ENCODE measurements at regions not wholly inside any gene's neighbourhood (a gene's known extent, or its start where the extent isn't known, plus 50 kb on each side); places are given as distances from the start of the nearest gene placed in this dataset.
A peak's percentile ranks its signal among the peaks of the same experiment; 100 is the strongest.
"Not testable (repeated sequence)": the region's sequence is repeated elsewhere in the genome, so short reads cannot be mapped to it uniquely, and the experiment has no call there.

GRCh38 chr10:4450981-4451908 lies 374.8 kb upstream of the AKR1E2 start:
- DNase-seq (ENCODE audit: low read depth): peak; percentile 13

GRCh38 chr10:4450169-4450568 lies 375.8 kb upstream of the AKR1E2 start:
- no peak for DNase-seq (ENCODE audit: low read depth)

DNA sequence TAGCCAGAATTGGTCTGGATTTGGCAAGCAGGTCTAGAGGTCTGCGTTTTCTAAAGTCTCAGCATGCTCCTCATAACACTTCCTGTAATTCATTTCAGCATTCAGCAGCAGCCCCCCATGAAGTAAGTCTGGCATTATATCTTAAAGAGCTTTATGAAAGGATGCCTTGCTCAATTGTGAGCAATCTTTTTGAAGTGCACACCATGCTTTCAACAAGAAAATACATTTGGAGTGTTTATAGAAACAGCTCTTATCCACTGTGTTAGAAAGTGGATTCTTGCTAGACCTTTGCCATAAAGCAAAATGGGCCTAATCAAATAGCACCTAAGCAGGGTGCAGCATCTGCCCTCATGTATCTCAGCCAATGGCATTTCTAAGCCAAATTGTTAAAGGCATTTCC lies 378.0 kb upstream of the AKR1E2 start:
- DNase-seq (ENCODE audit: low read depth): no peak

DNA sequence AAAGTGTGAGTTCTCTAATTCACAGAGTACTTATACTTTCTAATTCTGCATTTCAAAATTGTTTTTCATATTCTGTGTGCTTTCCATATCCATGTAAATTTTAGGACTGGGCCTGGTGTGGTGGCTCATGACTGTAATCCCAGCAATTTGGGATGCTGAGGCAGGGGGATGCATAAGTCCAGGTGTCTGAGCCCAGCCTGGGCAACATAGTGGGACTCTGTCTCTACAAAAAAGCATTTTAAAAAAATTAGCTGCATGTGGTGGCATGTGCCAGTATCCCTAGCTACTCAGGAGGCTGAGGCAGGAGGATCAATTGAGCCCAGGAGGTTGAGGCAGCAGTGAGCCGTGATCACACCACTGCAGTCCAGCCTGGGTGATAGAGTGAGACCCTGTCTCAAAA lies 382.6 kb upstream of the AKR1E2 start:
- no peak for DNase-seq (ENCODE audit: low read depth)

GRCh38 chr10:4442296-4442695 lies 383.7 kb upstream of the AKR1E2 start:
- DNase-seq (ENCODE audit: low read depth): no peak

GRCh38 chr10:4440260-4440659 lies 385.7 kb upstream of the AKR1E2 start:
- DNase-seq (ENCODE audit: low read depth): no peak

GRCh38 chr10:4437791-4438190 lies 388.2 kb upstream of the AKR1E2 start:
- no peak for DNase-seq (ENCODE audit: low read depth)

GRCh38 chr10:4437061-4437460 lies 388.9 kb upstream of the AKR1E2 start:
- no peak for DNase-seq (ENCODE audit: low read depth)

DNA sequence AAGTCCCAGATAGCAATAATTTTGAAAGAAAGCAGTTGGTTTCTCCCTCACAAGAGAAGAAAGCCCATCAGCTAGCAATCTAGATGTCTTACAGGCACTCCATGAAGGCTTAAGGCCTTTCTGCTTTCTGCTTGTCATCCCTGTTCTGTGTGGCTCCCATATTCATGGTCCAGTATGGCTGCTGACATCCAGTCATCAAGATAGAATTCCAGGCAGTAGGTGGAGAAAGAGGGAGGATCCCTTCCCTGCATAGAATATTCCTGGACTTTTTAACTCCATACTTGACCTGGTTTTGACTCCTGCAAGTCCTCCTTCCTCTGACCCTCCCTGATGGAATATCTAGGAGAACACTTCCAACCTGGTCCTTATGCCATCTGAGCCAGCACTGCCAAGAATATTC lies 389.9 kb upstream of the AKR1E2 start:
- DNase-seq (ENCODE audit: low read depth): no peak

- no peak for DNase-seq (ENCODE audit: low read depth)
These were observed 391.4 kb upstream of the AKR1E2 start for GRCh38 chr10:4434516-4435071.

DNA sequence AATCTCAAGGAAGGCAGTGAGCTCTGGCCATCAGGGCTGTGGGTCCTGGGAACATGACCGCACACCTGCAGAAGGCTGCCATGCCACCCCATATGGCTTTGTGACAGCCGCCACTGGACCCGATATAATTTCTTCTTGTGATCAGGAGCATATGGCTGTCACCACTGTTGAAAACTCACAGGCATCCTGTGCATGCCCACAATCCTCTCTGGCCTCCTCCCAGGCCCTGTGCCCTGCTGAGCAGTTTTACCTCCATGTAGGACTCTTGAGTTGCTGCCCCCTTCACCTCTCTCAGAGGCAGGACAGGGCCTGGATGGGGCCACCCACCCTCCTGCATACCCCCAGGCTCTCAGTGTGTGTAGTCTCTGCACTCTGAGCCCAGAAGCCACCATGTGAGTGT lies 391.9 kb upstream of the AKR1E2 start:
- DNase-seq (ENCODE audit: low read depth): no peak

DNA sequence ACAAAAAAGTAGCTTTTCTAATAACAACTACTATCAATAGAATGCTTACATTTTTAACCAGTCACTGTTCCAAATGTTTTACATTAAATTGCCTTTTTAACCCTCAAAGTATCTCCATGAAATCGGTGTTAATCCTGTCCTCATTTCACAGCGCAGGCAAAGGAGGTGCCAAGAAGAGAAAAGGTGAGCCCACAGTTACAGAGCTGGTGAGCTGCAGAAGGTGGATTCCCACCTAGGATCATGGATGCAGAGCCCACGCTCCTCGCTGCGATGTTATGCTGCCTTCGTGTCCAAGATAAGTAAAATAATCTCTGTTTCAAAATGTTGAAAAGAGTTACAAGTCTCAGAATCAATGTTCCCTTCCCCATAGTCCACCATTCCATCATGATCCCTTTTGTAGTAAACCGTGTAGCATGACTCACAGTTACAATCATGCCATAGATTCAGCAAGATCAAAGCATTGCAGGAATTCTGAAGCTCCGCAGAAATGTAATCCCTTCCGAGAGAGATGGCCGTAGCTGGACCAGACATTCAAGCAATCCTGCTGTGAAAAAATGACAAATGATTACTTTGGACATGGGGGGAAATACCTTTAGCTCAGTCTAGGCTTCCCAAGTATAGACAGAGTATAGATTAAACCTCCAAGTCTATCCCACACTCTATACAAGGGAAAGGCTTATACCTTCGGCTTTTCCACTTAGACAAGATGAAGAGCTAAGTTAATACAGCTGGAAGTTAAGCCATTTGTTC lies 394.7 kb upstream of the AKR1E2 start:
- peak; percentile 1 for DNase-seq (ENCODE audit: low read depth)

- no peak for DNase-seq (ENCODE audit: low read depth)
These were observed 396.4 kb upstream of the AKR1E2 start for GRCh38 chr10:4429571-4429970.

DNA sequence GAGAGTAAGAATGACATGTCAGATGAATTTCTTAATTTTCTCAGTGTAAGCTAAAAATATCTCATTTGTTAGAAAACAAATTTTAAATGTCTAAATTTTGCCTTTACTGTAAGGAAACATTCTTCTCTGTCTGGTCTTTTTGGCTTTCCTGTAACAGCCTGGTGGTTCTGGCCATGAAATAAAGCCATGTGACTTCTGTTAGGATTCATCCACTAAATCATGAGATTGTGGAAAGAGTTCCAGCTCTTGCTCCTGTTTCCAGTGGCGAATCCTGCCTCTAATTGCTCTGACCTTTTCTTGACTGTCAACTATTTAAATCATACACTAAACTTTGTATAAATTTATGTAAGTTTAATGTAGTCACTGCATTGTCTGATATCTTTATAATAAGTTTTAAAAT lies 398.5 kb upstream of the AKR1E2 start:
- no peak for DNase-seq (ENCODE audit: low read depth)

DNA sequence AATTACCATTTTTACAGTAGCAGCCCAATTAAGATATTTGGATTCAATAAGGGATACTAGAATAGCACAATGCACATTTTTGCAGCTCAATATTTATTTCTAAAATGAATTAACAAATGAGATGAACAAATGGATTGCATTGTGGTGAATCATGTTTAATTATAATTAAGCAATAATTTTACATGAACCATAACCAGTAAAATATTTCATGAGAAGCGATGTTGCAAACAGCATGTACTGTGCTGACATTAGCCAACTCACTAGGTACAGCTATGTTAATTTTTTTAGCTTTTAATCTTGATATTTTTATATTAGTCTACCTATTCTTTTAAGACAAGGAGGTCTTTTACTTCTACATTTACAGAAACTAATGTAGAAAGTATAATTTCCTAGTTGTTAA lies 399.1 kb upstream of the AKR1E2 start:
- no peak for DNase-seq (ENCODE audit: low read depth)

GRCh38 chr10:4409319-4409718 lies 416.7 kb upstream of the AKR1E2 start:
- no peak for DNase-seq (ENCODE audit: low read depth)

- peak; percentile 82 for DNase-seq (ENCODE audit: low read depth)
These were observed 418.2 kb upstream of the AKR1E2 start for GRCh38 chr10:4407783-4408182.

DNA sequence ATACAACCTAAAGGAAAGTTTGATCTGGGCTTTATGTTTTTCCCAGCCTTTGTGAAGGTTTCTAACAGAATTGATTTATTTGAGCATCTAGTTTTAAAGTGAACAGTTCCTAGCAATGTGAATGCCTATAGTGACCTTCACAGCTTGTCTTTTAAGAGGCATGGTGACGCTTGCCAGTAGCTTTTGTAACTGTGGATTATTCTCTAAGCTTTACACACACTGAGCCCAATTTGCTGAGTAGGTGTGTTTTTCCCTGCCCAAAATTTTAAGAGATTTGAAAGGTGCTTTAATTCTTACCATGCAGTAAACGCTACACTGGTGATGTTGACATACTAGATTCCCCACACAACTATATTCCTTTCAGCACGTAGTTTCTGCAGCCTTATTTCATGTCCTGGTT lies 420.2 kb upstream of the AKR1E2 start:
- no peak for DNase-seq (ENCODE audit: low read depth)

DNA sequence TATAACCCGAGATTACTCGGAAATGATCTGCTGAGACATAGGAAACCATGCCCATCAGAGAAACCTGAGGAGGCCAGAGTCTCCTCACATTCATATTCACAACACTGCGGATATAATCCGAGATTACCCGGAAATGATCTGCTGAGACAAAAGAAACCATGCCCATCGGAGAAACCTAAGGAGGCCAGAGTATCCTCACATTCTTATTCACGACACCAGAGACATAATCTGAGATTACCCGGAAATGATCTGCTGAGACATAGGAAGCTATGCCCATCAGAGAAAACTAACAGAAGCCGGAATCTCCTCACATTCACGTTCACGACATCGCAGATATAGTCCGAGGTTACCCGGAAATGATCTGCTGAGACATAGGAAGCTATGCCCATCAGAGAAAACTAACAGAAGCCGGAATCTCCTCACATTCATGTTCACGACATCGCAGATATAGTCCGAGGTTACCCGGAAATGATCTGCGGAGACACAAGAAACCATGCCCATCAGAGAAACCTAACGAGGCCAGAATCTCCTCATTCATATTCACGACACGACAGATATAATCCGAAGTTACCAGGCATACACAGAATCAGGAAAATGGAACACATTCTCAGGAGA lies 422.3 kb upstream of the AKR1E2 start:
- no peak for DNase-seq (ENCODE audit: low read depth)

- DNase-seq (ENCODE audit: low read depth): not testable (repeated sequence)
These were observed 424.9 kb upstream of the AKR1E2 start for GRCh38 chr10:4401080-4401479.

DNA sequence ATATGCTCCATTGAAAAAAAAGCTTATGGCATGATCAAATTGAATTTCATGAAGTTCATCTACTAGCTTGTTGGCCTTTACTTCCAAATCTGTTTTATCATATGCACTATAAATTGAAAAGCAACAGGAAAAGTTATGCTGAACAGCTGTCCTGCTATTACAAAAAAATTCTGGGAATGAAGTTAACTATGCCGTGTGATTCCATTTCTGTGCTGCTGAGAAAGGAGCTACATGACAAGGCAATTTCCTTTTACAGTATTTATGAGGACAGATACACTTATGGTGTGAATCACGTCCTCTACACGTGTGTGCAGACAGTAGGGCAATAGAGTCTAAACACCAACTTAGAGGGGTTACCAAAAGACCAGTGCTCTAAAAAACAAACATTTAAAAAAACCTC lies 426.5 kb upstream of the AKR1E2 start:
- DNase-seq (ENCODE audit: low read depth): no peak

GRCh38 chr10:4398602-4399001 lies 427.4 kb upstream of the AKR1E2 start:
- no peak for DNase-seq (ENCODE audit: low read depth)

Data from HT1080 (cell line).